Anterior cingulate cortex (tissue), 58 donors: ENCODE measurements at regions not wholly inside any gene's neighbourhood (a gene's known extent, or its start where the extent isn't known, plus 50 kb on each side); places are given as distances from the start of the nearest gene placed in this dataset.

Experiments used
- DNase-seq, 58 donors: peaks; one replicate each; lab custom pipeline; 2025; lab: John Stamatoyannopoulos, UW

GRCh38 chr2:216745453-216745852 lies 50.1 kb upstream of the IGFBP5 start:
- no peak for DNase-seq
